GM03348 (cell line): ENCODE measurements at regions not wholly inside any gene's neighbourhood (a gene's known extent, or its start where the extent isn't known, plus 50 kb on each side); places are given as distances from the start of the nearest gene placed in this dataset.
"Not testable (repeated sequence)": the region's sequence is repeated elsewhere in the genome, so short reads cannot be mapped to it uniquely, and the experiment has no call there.

Experiments
- DNase-seq: peaks from one replicate; pipeline ENCODE4 v3.0.0; 2012; ENCODE audit warnings: low spot score

DNA sequence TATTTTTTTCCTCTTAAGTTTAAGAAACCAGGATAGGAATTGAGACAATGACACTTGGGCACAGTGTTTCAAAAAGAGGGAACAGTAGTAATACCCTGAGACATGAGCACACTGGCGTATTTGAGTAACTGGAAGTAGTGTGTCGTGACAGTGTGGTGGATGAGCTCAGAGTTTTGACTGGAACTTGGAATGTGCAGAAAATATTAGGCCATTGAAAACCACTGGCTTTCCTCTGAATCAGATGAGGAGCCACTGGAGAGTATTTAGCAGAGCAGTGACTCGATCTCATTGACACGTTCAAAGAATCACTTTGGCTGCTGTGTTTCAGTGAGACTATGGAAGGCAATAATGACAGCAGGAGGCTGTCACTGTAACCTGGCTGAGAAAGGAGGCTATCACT lies 1531.2 kb downstream of the STIM2 start:
- peak; percentile 60 for DNase-seq

DNA sequence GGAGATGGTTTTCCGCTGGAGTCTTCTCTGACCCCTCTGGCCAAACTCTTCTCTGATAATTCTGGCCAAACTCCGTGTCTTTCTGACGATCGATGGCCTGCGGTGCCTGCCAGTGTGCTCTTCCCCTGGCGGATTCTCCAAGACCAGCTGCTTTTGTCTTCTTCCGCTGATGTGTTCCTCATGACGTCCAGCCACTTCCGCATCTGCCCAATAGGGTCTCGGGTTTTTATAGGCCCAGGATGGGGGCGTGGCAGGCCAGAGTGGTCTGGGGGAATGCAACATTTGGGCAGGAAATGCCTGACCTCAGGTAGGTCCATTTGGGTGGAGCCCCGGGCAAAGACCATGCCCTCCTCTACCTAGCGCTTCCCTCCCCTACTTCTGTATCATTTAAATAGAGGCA lies 1542.1 kb downstream of the STIM2 start:
- DNase-seq = no peak

DNA sequence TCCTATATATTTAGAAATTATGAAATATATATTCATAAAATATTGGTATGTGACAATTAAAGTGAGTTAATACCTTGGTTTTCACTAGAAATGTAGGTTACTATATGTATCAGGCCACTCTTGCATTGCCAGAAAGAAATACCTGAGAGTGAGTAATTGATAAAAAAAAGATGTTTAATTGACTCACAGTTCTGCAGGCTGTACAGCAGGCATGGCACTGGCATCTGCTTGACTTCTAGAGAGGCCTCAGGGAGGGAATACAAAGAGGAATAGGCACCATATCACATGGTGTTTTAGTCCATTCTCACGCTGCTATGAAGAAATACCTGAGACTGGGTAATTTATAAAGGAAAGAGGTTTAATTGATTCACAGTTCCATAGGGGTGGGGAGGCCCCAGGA lies 1560.6 kb downstream of the STIM2 start:
- DNase-seq = no peak

DNA sequence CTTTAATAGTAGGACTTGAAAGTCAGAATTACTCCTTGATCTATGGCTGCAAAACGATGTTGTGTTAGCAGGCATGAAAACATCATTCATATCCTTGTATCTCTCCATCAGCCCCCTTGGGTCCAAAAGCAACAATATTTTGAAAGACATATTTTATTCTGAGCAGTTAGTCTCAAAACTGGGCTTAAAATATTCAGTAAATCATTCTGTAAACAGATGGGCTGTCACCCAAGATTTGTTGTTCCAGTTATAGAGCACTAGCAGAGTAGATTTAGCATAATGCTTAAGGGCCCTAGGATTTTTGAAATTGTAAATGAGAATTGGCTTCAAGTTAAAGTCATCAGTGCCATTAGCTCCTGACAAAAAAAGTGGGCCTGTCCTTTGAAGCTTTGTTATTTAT lies 1565.6 kb downstream of the STIM2 start:
- DNase-seq = no peak

DNA sequence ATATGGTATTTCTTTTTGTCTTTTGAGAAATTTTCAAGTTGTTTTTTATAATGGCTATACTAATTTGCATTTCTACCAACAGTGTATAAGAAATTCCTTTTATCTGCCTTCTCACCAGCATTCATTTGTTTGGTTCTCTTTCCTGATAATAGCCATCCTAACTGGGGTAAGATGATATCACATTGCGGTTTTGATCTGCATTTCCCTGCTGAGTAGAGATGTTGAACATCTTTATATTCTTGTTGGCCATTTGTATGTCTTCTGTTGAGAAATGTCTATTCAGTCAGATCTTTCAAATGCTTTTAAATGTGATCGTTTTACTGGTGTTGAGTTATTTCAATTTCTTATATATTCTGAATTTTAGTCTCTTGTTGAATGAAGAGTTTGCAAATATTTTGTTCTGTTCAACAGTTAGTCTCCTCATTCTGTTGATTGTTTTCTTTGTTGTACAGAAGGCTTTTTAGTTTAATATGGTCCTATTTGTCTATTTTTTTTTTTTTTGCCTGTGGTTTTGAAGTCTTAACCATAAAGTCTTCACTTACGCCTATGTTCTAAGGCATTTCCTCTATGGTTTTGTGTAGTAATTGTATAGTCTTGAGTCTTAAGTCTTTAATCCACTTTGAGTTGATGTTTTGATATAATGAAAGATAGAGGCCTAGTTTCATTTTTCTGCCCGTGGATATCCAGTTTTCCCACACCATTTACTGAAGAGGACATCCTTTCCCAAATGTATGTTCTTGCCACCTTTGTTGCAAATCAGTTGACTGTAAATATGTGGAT lies 1566.9 kb downstream of the STIM2 start:
- DNase-seq = no peak

DNA sequence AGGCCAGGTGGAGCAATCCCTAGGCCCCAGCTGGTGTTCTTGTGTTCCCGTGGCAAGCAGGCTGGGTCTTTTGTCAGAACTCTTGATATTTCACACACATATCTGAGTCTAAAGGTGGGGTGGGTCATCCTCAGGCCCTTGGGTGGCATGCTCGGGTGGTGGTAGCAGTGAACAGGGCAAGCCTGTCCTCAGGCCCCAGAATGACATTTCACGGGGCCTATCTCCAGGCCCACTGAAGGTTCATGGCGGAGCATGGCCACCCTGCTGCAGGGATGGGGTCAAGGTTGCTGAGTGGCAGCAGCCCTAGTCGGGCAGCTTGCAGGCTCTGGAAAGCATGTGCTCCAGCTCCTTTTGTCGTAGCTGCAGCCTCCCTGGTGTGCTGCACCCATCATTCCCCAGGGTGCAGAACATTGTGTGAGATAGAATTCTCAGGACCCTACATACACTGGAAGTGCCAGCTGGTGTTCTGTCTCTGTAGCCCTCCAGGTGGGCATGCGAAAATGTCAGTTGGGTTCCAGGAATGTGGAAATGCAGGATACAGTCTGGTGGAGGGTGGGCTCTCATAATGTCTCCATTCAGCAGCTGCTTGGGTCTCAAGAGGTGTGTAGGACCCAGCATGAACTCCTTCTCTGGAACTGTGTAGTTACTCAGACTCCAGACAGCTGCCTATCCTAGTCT lies 1571.8 kb downstream of the STIM2 start:
- no peak for DNase-seq

DNA sequence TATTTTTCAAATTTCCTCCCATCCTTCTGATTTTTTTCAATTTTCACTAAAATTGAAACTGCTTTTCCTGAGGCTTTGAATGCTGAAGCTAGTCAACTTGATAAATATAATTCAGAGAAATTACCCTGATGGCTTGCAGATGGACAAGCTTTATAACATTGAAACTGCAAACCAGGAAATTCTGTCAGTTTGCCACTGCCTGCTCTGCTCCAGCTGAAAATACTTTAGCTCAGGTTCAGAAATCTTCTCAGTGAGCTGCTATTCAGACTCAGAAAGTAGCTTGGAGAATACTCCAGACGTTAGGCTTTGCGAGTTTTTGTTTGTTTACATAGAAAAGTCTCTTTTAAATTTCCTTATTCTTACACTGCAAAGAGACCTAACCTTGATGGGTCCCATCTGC lies 1574.7 kb downstream of the STIM2 start:
- DNase-seq = no peak

DNA sequence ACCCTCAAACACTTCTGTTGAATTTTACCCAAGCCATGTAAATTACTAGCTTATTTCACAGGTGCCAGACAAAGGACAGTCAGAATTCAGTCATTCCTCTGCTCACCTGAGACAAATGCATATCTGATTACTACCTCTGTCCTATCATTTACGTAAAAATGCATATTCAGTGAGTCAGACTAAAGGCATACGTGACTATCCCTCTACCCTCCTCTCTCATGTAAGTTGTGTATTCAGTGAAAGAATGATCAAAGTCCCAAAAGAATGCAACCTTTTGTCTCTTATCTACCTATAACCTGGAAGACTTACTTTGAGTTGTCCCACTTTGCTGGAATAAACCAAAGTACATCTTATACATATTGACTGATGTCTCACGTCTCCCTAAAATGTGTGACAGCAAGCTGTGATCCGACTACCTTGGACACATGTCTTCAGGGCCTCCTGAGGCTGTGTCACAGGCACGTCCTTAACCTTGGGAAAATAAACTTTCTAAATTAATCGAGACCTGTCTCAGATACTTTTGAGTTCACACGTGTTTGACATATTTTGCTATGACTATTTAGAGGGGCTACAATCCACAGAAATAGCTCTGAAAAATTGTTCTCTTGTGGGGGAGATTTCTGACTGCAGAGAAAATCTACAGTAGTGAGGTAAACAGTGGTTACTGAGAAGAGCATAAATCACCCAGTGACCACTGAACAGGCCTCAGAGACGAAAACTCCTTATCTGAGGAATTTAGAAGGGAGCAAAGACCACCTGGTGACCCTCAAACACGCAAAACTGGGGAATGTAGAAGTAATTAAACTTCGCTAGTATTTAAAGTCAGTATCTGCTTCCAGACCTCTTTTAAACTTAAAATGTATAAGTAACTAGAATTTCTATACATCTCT lies 1575.8 kb downstream of the STIM2 start:
- no peak for DNase-seq

DNA sequence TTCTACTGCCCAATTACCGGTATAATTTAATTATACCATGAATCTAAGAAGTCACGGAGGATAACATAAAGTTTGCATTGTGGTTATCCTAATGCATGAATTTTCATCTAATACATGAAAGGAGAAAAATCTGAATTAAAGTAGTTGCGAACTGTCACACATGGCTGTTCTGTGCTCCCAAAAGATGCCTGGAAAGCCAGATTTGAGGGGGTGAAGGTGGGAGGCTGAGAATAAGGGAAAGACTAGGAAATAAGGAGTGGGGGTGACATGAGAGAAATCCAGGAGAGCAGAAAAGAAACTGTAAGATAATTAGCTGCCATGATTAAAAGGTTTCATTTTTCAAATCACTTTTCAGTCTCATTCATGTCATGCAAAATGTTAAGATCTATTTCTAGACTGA lies 1582.7 kb downstream of the STIM2 start:
- no peak for DNase-seq

DNA sequence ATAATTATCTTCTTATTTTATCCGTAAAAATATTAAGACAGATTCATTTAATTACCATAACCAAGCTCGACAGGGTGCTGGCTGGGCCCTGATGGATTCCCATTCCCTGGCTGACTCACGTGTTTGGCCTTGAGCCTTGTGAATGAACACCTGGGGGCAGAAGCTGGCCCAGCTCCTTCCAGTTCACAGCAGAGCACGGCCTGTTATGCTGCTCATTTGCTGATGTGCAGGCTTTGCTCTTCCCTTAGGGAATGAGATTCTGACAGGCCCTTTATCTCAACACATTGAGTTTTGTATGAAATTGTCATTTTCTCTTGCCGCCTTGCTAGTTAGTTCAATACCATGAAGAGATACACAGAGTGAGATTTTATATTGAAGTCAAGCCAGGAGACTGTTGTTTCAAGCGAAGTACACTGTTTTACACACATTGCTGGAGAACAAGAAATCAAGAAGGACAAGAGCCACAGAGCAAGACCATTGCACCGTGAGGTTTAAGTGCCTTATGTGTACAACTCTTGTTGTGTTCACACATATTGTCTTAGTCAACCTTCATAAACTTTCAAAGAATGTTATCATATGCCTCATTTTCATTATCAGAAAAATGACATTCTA lies 1583.3 kb downstream of the STIM2 start:
- DNase-seq = no peak

DNA sequence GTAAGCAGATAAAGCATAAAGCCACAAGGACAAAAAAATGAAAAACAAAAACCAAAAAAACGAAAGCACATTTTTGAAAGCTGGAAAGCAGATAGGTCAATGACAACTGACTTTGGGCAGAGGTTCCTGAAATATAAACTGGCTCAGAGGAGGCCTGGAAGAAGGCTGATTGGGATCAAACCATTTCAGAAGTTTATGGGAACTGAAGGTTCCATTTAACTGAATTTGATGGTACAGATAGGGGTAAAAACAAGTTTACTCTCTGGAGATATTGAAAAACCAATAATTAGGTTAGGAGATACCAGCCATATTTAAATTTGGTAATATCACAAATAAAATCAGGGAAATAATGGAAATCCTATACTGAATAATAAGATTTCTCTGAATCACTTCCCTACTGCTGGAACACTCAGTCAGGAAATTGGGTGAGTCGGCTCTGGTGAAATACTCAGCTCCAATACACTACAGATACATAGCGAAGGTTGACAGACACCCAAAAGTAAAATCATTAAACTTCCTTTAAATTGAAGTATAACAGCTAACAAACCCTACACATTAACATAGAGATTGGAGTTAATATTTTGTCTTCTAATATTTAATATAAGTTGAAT lies 1584.3 kb downstream of the STIM2 start:
- peak; percentile 37 for DNase-seq

DNA sequence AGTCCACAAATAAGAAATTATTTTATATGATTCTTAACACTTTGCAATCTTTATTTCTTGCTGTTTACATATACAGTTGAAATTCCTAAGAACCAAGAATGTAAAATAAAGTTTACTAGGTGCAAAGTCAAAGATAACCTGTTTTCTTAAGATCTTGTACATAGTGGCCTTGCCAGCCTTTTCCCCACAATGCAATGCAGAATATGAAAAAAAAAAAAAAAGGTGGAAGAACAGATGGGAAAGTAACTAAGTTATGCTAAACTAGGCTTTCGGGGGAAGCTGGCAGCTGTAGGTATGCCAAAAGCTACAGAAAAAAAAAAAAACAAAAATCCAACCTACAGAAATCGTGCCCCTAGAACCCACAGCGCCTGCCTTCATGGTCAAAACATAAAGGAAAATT lies 1588.4 kb downstream of the STIM2 start:
- DNase-seq = no peak

DNA sequence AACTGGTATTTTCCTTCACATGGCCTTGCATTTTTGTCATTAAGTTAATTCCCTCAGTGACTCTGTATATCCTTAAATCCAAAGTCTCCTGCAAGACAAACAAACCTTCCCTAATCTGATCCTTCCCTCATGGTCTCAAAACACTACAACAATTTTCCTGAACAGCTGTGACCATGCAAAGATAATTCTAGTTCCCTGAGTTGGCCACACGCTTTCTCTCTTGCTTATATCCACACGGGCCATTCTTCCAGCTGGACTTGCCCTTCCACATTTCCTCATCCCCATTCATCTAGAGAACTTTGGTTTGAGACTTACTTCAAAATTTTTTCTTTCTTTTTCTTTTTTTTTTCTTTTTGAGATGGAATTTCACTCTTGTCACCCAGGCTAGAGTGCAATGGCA lies 1590.7 kb downstream of the STIM2 start:
- no peak for DNase-seq

DNA sequence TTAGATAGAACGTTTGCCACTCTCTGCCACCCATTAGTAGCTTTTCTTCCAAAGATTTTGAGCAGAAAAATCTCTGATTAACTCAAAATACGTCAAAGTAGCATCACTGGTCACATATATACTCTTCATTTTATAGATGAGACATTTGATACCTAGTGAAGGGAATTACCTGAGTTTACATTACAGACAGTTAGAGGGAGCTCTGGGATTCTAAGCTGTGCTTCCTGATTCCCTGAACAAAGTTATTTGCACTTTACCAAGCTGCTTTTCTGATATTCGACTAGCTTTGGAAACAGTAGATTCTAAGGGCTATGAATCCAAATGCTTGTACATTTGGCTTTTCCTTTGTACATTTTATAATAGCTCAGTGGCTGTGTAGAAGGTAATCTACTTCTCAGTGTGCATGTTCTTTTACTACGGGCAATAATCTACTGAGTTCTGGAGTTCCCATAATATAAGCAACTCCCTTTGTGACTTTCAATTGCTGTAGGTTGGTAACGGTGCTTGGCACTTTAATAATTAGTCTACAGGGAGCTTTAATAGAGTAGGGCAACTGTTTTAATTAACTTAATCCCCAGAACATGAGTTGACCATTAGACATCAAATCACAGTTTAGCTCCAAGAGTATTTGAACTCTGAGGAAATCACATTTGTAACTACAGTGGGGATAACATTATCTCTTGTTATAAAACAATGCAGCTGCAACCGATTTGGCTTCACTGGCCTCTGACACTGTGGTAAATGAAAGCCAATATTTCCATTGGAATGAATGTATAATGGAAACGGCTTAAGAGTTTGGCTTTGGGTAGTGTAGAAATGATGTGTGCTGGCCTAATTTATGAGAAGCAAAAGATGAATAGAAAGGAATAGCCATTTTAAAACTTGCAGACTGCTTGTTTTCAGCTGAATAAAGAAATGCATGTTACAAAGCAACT lies 1602.4 kb downstream of the STIM2 start:
- DNase-seq = no peak

DNA sequence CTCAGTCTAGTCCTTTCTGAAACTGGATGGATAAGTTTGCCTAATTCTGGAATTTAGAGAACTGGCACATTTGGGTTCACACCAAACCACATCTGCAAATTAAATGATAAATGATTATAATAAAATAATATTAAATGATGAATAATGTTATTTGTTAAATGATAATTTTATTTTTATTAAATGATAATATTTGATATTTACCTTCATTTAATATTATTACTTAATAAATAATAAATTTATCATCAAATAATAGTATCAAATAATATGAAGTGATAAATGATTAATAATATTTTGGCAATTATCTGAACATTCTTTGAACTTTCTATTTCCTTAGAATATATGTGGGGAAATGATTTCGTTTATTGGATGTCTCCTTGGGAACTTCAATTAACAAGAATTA lies 1604.2 kb downstream of the STIM2 start:
- no peak for DNase-seq

DNA sequence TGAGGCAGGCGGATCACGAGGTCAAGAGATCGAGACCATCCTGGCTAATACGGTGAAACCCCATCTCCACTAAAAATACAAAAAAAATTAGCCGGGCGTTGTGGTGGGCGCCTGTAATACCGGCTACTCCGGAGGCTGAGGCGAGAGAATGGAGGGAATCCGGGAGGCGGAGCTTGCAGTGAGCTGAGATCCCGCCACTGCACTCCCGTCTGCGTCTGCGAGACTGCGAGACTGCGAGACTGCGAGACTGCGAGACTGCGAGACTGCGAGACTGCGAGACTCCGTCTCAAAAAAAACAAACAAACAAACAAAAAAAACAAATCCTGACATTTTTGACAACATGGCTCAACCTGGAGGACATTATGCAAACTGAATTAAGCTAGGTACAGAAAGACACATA lies 1606.2 kb downstream of the STIM2 start:
- not testable (repeated sequence) for DNase-seq

DNA sequence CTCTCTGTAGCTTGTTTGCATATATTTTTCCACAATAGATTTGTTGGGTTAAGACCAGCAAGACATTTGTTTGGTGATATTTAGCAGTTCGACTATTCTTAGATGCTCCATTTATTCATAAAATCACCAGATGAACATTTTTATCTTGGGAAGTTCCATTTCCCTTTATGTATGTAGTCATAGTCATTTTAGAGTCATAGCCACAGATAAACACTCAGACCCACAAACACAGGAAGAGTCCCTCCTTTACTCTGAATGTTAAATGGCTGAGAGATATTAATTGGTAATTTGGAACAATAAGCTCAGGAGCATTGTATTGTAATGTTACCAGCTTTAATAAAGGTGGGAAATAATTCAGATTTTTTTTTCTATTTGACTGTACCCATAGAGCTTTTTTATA lies 1608.7 kb downstream of the STIM2 start:
- DNase-seq = no peak

DNA sequence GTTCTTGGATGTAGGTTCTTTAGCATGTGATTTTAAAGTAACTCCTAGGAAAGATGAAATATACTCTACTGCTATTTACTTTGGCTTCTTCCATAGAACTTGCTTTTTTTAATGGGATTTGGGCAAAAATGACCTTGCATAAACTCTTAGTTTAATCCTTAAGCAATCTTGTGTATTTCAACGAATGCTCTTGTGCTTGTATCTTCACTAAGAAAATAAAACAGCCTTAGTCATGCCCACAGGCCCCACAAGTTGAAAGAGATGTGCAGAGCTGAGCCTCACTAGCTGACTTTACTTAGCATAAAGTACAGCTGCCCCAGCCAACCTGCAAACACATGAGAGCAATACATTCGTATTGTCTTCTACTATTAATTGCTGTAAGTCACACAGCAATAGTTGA lies 1609.2 kb downstream of the STIM2 start:
- peak; percentile 5 for DNase-seq

DNA sequence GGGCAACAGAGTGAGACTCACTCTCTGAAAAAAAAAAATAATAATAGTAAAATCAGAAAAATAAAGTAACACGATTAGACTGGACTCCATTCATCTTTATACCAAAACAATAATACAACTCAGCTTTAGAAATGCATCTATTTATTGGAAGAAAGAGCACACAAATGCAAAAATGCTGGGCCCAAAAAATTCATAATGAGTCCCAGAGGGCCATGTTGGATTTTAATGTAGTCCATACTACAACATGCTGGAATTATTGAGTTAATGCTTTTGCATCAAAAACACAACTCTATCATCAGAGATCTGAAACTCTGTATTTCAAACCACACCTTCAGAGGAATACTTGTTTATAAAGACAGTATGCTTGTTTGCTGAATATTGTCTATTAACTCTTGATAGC lies 1614.7 kb downstream of the STIM2 start:
- no peak for DNase-seq

DNA sequence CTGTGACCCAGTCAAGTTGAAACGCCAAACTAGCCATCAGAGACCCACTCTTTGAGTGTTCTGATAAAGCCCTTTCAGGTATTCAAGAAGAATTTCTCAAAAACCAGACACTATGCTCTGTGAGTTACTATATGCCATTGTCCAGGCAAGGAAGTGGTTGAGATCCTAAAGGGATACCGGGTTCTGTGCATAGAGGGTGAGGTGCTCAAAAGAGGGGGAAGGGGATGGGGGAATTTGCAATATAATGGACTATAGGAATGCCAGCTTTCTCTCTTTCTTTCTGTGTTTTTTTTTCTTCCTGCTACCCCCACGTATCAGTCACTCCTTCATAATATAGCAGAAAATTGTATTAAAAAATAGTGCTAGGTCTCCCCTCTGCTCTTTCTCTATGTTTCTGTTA lies 1619.0 kb downstream of the STIM2 start:
- DNase-seq = no peak

DNA sequence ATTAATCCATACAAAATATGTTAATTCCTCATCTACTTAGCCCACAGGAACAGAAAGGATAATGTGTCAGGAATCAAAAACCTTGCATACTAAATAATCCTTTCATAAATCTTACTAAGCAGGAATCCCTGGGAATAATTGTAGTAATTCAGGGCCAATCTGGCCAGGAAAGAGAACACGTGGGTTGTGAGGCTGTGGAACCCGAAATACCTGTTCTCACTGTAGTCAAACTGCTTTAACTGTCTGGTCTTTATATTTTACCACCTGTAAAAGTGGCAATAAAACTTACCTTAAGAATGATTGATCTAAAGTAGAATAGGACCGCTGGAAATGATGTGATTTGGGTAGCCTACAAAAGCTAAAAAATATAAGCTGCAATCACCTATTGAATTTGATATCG lies 1620.9 kb downstream of the STIM2 start:
- no peak for DNase-seq
